AG04450 (cell line): ENCODE measurements at regions not wholly inside any gene's neighbourhood (a gene's known extent, or its start where the extent isn't known, plus 50 kb on each side); places are given as distances from the start of the nearest gene placed in this dataset.
"Not testable (repeated sequence)": the region's sequence is repeated elsewhere in the genome, so short reads cannot be mapped to it uniquely, and the experiment has no call there.

Source experiments
- CTCF ChIA-PET: fragments of 300-600, 350-600 bp; formaldehyde crosslinking; extraction: SDS; loops from one replicate; lab custom pipeline; 2022; ENCODE audit warnings: antibody characterized with exemption, inconsistent platforms; lab: Charles Lee
- POLR2A ChIA-PET: fragments of 350-600 bp; formaldehyde crosslinking; extraction: SDS; loops from one replicate; lab custom pipeline; 2021; ENCODE audit warnings: antibody characterized with exemption, inconsistent platforms; lab: Yijun Ruan, JAX
- DNase-seq: peaks from one replicate; pipeline ENCODE4 v3.0.0-alpha.2; 2011; ENCODE audit warnings: low read depth, low spot score
- H3K27ac ChIP-seq: one replicate; pipeline ENCODE4 v1.5.1; 2012; ENCODE audit warnings: low read depth, low read length, control low read depth
- H3K27me3 ChIP-seq: one replicate; pipeline ENCODE4 v1.6.0; 2012; ENCODE audit warnings: low read length; ENCODE audit not compliant: control insufficient read depth, insufficient read depth
- H3K4me3 ChIP-seq: 2 replicates; pipeline ENCODE4 v1.5.1; 2011; ENCODE audit warnings: mild to moderate bottlenecking, low read depth, low read length, control low read depth
- H3K9me3 ChIP-seq: 2 replicates; pipeline ENCODE4 v1.5.1; 2012; ENCODE audit warnings: low read length; ENCODE audit not compliant: control insufficient read depth, insufficient read depth
- CTCF ChIP-seq: IDR thresholded peaks from 2 replicates; pipeline ENCODE4 v1.5.1; 2011; ENCODE audit warnings: low read depth, low read length, control low read depth, inconsistent platforms

GRCh38 chr2:91742973-91743490 is 3051.6 kb downstream of the RPIA start:
- CTCF ChIA-PET, POLR2A ChIA-PET, H3K27me3 ChIP-seq, H3K27ac ChIP-seq, H3K4me3 ChIP-seq, DNase-seq, H3K9me3 ChIP-seq: not testable (repeated sequence)

DNA sequence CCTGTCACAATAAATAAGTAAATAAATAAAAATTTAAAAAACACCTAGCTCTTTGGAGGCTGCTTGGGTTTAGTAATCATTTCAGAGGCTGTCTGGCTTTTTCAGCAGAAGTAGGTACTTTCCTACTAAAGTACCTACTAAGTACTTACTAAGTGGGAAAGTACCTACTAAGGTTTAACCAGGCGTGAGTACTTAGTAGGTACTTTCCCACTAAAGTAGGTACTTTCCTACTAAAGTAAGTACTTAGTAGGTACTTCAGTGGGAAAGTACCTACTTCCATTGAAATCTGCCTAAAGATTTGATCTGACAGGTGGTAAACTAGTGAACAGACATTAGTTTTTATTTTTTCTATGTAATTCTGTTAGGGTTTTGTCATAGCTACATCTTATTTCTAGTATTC is 3052.4 kb downstream of the RPIA start:
- DNase-seq, H3K4me3 ChIP-seq, POLR2A ChIA-PET, H3K27ac ChIP-seq, H3K9me3 ChIP-seq, CTCF ChIA-PET, H3K27me3 ChIP-seq: not testable (repeated sequence)

- POLR2A ChIA-PET, DNase-seq, H3K27me3 ChIP-seq, H3K4me3 ChIP-seq, H3K27ac ChIP-seq, CTCF ChIA-PET, H3K9me3 ChIP-seq: not testable (repeated sequence)
Measured at GRCh38 chr2:91744700-91745141, 3053.2 kb downstream of the RPIA start.

GRCh38 chr2:91748902-91749301 is 3057.4 kb downstream of the RPIA start:
- Histone ChIP-seq H3K27ac (no peak overlapping the region), H3K9me3 (peaks cover 4% of the 10 kb centered on the region; the same call in 1 of the 2 replicates)
- POLR2A ChIA-PET: no interaction called here

DNA sequence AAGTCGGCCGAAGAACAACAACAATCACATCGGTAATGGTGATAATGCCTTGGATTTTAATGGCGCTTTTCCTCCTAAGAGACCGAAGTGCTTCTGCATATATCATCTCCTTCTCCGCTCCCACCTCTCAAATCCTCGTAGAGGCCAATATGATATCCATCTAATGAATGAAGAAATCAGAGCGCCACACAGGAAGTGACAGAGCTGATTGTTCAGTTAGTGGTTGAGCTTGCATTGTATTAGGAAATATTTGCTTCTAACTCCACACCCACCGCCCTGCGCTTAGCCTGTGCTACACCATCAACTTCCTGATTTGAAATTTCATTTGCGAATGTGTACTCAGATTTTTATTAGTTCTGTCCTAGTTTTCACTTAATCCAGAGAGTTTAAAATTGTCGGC is 3058.2 kb downstream of the RPIA start:
- H3K27ac ChIP-seq, H3K9me3 ChIP-seq, POLR2A ChIA-PET, DNase-seq, H3K4me3 ChIP-seq, H3K27me3 ChIP-seq, CTCF ChIA-PET: not testable (repeated sequence)

More at GRCh38 chr2:91748902-91749301, 3057.4 kb downstream of the RPIA start:
- Histone ChIP-seq H3K27me3 (no peaks in the 10 kb centered on the region), H3K4me3 (no peak overlapping the region)
- CTCF ChIA-PET: no interaction called here
- no peak for TF ChIP-seq CTCF
- no peak for DNase-seq

DNA sequence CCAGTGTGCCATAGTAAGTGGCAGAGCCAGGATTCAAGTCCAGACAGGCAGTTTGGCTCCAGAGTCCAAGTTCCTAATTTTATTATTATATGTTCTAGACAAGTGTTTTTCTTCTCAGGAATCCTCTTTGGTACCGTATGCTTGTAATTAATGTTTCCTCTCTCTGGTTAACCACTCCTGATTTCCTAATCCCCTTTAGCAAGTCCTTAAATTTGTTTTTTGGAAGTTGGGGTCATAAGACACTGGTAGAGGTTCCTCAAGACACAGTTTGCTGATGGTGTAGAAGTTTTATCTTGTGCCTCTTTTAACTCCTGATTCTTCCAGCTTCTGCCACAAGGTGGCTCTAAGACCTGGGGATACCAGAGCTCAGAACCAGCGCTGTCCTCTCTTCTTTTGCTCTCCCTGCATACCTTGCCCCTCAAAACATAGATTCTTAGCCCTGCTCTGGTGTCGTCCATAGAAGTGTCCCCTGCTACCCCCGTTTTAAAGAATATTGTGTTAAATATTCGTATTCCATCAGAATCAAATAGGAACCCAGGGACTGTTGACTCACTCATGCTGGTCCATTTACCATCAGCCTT is 3068.0 kb downstream of the RPIA start:
- H3K27ac ChIP-seq, POLR2A ChIA-PET, H3K9me3 ChIP-seq, DNase-seq, CTCF ChIA-PET, H3K4me3 ChIP-seq, H3K27me3 ChIP-seq: not testable (repeated sequence)
- peak; percentile 11; the same call in 1 of the 2 replicates for TF ChIP-seq CTCF

- H3K9me3 ChIP-seq, H3K4me3 ChIP-seq, CTCF ChIA-PET, POLR2A ChIA-PET, H3K27me3 ChIP-seq, DNase-seq, H3K27ac ChIP-seq: not testable (repeated sequence)
Measured at GRCh38 chr2:91760672-91761071, 3069.2 kb downstream of the RPIA start.

- H3K27me3 ChIP-seq, POLR2A ChIA-PET: not testable (repeated sequence)
Measured at GRCh38 chr2:91762312-91762711, 3070.8 kb downstream of the RPIA start.

GRCh38 chr2:91763710-91764109 is 3072.2 kb downstream of the RPIA start:
- POLR2A ChIA-PET, H3K27me3 ChIP-seq, H3K4me3 ChIP-seq, H3K27ac ChIP-seq, DNase-seq, CTCF ChIA-PET, H3K9me3 ChIP-seq: not testable (repeated sequence)

More at GRCh38 chr2:91762312-91762711, 3070.8 kb downstream of the RPIA start:
- CTCF ChIA-PET, H3K9me3 ChIP-seq, H3K27ac ChIP-seq, H3K4me3 ChIP-seq, DNase-seq: not testable (repeated sequence)

DNA sequence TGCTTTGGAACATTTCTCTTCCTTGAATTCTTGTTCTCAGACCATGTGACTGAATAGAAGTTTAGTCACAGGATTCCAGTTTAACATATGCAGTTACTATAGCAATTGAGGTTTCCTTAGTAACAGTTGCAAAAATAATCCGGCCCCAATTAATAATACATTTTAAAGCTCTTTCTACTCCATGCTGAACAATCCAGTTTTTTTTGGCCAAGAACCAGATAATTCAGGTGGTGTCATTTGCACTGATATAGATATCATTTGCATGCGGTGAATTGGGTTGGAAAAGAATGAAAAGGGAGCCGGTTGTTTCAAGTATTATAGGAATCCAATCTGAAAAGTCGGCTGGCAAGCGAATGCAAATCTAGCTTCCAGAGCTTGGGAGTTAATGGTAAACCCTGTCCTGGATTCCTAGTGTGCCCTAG is 3073.1 kb downstream of the RPIA start:
- H3K27me3 ChIP-seq, CTCF ChIA-PET, H3K27ac ChIP-seq, DNase-seq, POLR2A ChIA-PET, H3K4me3 ChIP-seq, H3K9me3 ChIP-seq: not testable (repeated sequence)
